ENCODE measurements at regions not wholly inside any gene's neighbourhood (a gene's known extent, or its start where the extent isn't known, plus 50 kb on each side); places are given as distances from the start of the nearest gene placed in this dataset.

DNA sequence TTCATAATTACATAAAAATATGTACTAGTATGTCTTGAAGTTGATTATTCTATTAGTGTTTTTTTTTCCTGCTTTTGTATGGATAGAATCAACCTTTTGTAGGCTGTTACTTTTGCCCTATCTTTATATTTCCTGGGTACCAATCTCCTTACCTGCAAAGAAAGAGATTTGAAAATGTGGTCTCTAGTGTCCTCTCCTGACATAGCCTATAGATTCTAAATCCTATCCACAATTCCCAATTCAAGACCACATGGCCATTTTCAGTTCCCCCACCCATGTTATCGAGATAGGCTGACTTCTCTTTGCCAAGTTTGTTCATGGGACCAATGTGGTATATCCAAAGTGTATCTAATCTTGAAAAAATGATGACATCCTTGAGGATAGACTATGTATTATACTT lies 269.4 kb upstream of the SEMA3D start:
- no peaks in the 10 kb centered on the region for H3K9me3 ChIP-seq
- no peak overlapping the region for H3K4me3 ChIP-seq
- no peak for TF ChIP-seq EP300 (IDR thresholded peaks at IDR 0.05)
- no peak for TF ChIP-seq POLR2A (IDR thresholded peaks at IDR 0.05)
- TF ChIP-seq, protein P1, sequence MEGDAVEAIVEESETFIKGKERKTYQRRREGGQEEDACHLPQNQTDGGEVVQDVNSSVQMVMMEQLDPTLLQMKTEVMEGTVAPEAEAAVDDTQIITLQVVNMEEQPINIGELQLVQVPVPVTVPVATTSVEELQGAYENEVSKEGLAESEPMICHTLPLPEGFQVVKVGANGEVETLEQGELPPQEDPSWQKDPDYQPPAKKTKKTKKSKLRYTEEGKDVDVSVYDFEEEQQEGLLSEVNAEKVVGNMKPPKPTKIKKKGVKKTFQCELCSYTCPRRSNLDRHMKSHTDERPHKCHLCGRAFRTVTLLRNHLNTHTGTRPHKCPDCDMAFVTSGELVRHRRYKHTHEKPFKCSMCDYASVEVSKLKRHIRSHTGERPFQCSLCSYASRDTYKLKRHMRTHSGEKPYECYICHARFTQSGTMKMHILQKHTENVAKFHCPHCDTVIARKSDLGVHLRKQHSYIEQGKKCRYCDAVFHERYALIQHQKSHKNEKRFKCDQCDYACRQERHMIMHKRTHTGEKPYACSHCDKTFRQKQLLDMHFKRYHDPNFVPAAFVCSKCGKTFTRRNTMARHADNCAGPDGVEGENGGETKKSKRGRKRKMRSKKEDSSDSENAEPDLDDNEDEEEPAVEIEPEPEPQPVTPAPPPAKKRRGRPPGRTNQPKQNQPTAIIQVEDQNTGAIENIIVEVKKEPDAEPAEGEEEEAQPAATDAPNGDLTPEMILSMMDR (IDR thresholded peaks at IDR 0.05): no peak
- TF ChIP-seq POLR2AphosphoS5 (IDR thresholded peaks at IDR 0.05): no peak
- H3K36me3 ChIP-seq: no peaks in the 10 kb centered on the region
- no peaks in the 10 kb centered on the region for H3K27me3 ChIP-seq
- WGBS: 82% methylated on average over 1 of the region's 1 CpG
- H3K27ac ChIP-seq: no peak overlapping the region
- H3K4me1 ChIP-seq: no peaks in the 10 kb centered on the region
- no peak for DNase-seq (ENCODE audit: low spot score in 2 of 2)

GRCh38 chr7:85454904-85455303 lies 268.0 kb upstream of the SEMA3D start:
- Histone ChIP-seq H3K27ac (no peak overlapping the region), H3K9me3 (no peaks in the 10 kb centered on the region), H3K27me3 (no peaks in the 10 kb centered on the region), H3K36me3 (no peaks in the 10 kb centered on the region), H3K4me1 (no peaks in the 10 kb centered on the region), H3K4me3 (no peak overlapping the region)
- no peak for DNase-seq (ENCODE audit: low spot score in 2 of 2)
- TF ChIP-seq POLR2A (IDR thresholded peaks at IDR 0.05) (no peak), EP300 (IDR thresholded peaks at IDR 0.05) (no peak), POLR2AphosphoS5 (IDR thresholded peaks at IDR 0.05) (no peak)
- TF ChIP-seq, protein P1 (IDR thresholded peaks at IDR 0.05): no peak

GRCh38 chr7:85452674-85453073 lies 265.8 kb upstream of the SEMA3D start:
- H3K27me3 ChIP-seq: no peaks in the 10 kb centered on the region
- no peaks in the 10 kb centered on the region for H3K4me1 ChIP-seq
- no peak for DNase-seq (ENCODE audit: low spot score in 2 of 2)
- no peak overlapping the region for H3K4me3 ChIP-seq
- no peak overlapping the region for H3K27ac ChIP-seq
- TF ChIP-seq POLR2AphosphoS5 (IDR thresholded peaks at IDR 0.05) (no peak), POLR2A (IDR thresholded peaks at IDR 0.05) (no peak), EP300 (IDR thresholded peaks at IDR 0.05) (no peak)
- TF ChIP-seq, protein P1 (IDR thresholded peaks at IDR 0.05): no peak
- no peaks in the 10 kb centered on the region for H3K9me3 ChIP-seq
- H3K36me3 ChIP-seq: no peaks in the 10 kb centered on the region

GRCh38 chr7:85449478-85449877 lies 262.6 kb upstream of the SEMA3D start:
- TF ChIP-seq POLR2A (IDR thresholded peaks at IDR 0.05) (no peak), EP300 (IDR thresholded peaks at IDR 0.05) (no peak), POLR2AphosphoS5 (IDR thresholded peaks at IDR 0.05) (no peak)
- TF ChIP-seq, protein P1 (IDR thresholded peaks at IDR 0.05): no peak
- WGBS: 91% methylated on average over 3 of the region's 3 CpGs
- no peak overlapping the region for H3K27ac ChIP-seq
- H3K27me3 ChIP-seq: no peaks in the 10 kb centered on the region
- H3K36me3 ChIP-seq: no peaks in the 10 kb centered on the region
- H3K9me3 ChIP-seq: no peaks in the 10 kb centered on the region
- no peaks in the 10 kb centered on the region for H3K4me1 ChIP-seq
- DNase-seq (ENCODE audit: low spot score in 2 of 2): no peak
- H3K4me3 ChIP-seq: no peak overlapping the region

DNA sequence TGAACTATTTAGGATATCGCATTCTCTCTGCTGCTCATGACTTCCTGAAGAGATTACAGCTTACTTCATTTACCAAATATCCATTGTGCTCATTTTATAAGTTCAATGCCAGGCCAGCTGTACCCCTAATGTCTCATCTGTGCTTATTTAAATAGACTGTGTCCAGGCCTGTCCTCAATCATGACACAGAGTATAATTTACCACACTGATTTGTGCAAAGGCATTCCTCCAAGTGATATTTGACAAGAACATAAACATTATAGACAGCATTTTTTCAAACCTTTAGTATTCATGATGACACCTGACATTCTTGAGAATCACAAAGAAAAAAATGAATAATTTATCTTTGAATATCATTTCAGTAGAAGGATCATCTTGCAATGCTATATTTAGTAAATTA lies 260.1 kb upstream of the SEMA3D start:
- Histone ChIP-seq H3K4me3 (no peak overlapping the region), H3K4me1 (no peaks in the 10 kb centered on the region), H3K36me3 (no peaks in the 10 kb centered on the region), H3K27ac (no peak overlapping the region), H3K27me3 (no peaks in the 10 kb centered on the region), H3K9me3 (no peaks in the 10 kb centered on the region)
- TF ChIP-seq EP300 (IDR thresholded peaks at IDR 0.05) (no peak), POLR2A (IDR thresholded peaks at IDR 0.05) (no peak), POLR2AphosphoS5 (IDR thresholded peaks at IDR 0.05) (no peak)
- TF ChIP-seq, protein P1 (IDR thresholded peaks at IDR 0.05): no peak
- 68% methylated on average over 1 of the region's 1 CpG for whole genome bisulfite sequencing
- no peak for DNase-seq (ENCODE audit: low spot score in 2 of 2)
